ENCODE measurements at regions not wholly inside any gene's neighbourhood (a gene's known extent, or its start where the extent isn't known, plus 50 kb on each side); places are given as distances from the start of the nearest gene placed in this dataset.
A peak's percentile ranks its signal among the peaks of the same experiment; 100 is the strongest.

- no peak for DNase-seq
- no peak overlapping the region for H3K4me3 Mint-ChIP-seq
- no peaks in the 10 kb centered on the region for H3K4me1 Mint-ChIP-seq (ENCODE audit: low read depth in 2 of 2)
These were observed 487.7 kb downstream of the MAT2B start for GRCh38 chr5:163993126-163993525.

DNA sequence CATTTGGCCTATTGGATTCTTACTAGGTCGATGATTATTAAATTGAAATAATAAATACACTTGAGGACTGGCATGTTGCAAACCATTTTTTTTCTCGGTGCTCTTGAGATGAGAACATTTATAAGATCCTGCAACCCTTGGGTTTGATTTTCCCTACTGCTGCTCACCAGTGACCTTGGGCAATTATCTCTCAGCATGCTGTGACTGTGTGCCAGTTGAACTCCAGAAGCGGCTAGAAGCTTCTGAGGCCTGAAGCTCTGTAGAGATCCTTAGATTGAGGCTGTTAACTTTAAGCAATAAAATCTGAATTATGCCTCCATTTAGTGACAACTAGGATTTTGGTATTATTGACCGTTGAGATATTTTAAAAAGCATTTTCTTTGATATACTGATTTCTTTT lies 489.8 kb downstream of the MAT2B start:
- no peaks in the 10 kb centered on the region for H3K36me3 Mint-ChIP-seq (ENCODE audit: insufficient read depth)
- H3K4me1 Mint-ChIP-seq (ENCODE audit: low read depth in 2 of 2): no peaks in the 10 kb centered on the region
- H3K9me3 Mint-ChIP-seq: peaks cover 0 to 3% of the 10 kb centered on the region in 2 donors
- H3K4me3 Mint-ChIP-seq: no peak overlapping the region
- no peak overlapping the region for H3K27ac Mint-ChIP-seq
- DNase-seq: no peak
- no peaks in the 10 kb centered on the region for H3K27me3 Mint-ChIP-seq
- no peak for ATAC-seq (replicated peaks)

More at GRCh38 chr5:163993126-163993525, 487.7 kb downstream of the MAT2B start:
- Mint-ChIP-seq H3K36me3 (ENCODE audit: insufficient read depth) (no peaks in the 10 kb centered on the region), H3K9me3 (peaks cover 0 to 3% of the 10 kb centered on the region in 2 donors), H3K27me3 (no peaks in the 10 kb centered on the region), H3K27ac (no peak overlapping the region)
- no peak for ATAC-seq (replicated peaks)

DNA sequence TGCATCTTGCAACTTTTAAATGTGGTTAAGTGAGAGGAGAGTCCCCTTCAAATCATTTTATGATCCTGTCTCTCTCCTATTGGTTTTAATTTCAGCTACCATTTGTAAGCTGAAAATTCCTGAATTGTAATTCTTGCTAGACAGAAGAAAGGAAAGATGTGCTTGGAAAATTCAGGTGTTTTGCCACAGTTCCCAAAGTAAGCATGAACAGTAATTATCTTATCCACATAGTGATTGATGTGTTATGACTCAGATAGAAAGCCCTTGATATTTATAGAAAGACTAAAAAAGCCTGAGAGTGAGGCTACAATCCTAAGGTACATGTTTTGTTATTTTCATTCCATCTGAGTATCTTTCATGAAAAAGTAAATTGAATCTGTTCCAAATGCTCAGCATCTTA lies 492.5 kb downstream of the MAT2B start:
- DNase-seq (no peak), ATAC-seq (replicated peaks) (no peak)
- Mint-ChIP-seq H3K9me3 (peaks cover 0 to 3% of the 10 kb centered on the region in 2 donors), H3K4me1 (ENCODE audit: low read depth in 2 of 2) (peaks cover 0 to 2% of the 10 kb centered on the region in 2 donors), H3K27me3 (no peaks in the 10 kb centered on the region), H3K27ac (no peak overlapping the region), H3K4me3 (no peak overlapping the region), H3K36me3 (ENCODE audit: insufficient read depth) (no peaks in the 10 kb centered on the region)

DNA sequence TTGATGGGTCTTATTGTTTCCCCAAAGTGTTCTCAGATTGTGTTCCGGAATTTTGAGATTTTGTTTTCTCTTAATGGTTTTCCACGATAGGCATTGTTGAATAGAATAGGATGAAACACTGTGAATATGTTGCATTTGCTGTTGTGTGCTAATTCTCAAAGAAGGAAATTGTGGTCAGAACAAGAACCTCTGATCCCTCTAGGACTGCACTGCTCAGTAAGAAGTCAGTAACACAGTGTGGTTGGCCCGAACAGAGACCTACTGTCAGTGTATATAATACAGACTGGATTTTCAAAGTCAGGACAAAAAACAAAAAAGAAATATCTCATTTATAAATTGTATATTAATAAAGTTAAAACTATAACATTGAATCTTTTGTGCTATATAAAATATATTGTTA lies 494.8 kb downstream of the MAT2B start:
- H3K27ac Mint-ChIP-seq: no peak overlapping the region
- H3K27me3 Mint-ChIP-seq: no peaks in the 10 kb centered on the region
- DNase-seq: no peak
- peaks cover 0 to 2% of the 10 kb centered on the region in 2 donors for H3K4me1 Mint-ChIP-seq (ENCODE audit: low read depth in 2 of 2)
- no peak overlapping the region for H3K4me3 Mint-ChIP-seq
- peak; percentile 45 for ATAC-seq (replicated peaks)
- H3K36me3 Mint-ChIP-seq (ENCODE audit: insufficient read depth): no peaks in the 10 kb centered on the region
- H3K9me3 Mint-ChIP-seq: peaks cover 0 to 2% of the 10 kb centered on the region in 2 donors

- DNase-seq: no peak
- no peak overlapping the region for H3K4me3 Mint-ChIP-seq
- peaks cover 0 to 3% of the 10 kb centered on the region in 2 donors for H3K9me3 Mint-ChIP-seq
- peaks cover 0 to 2% of the 10 kb centered on the region in 2 donors for H3K4me1 Mint-ChIP-seq (ENCODE audit: low read depth in 2 of 2)
- H3K27ac Mint-ChIP-seq: no peak overlapping the region
- no peaks in the 10 kb centered on the region for H3K27me3 Mint-ChIP-seq
- ATAC-seq (replicated peaks): no peak
- no peaks in the 10 kb centered on the region for H3K36me3 Mint-ChIP-seq (ENCODE audit: insufficient read depth)
These were observed 495.4 kb downstream of the MAT2B start for GRCh38 chr5:164000819-164001218.

DNA sequence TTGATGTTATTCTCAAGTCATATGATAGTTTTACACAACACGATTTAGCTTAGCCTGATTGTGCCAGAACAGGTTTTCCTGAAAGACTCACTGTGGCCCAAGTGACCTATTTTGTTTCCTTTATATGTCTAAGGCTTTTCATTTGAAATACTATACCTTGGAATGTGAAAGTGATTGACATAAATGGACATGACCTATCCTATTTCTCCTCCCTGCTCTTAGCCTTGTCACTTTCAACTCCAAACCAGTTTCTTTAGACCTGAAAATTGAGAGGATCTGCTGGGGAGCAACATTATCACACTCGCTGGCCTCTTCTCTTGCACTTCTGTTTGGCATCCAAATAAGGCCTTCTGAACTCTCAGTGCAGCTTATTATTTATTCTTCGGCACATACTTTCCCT lies 496.8 kb downstream of the MAT2B start:
- DNase-seq: no peak
- no peaks in the 10 kb centered on the region for H3K27me3 Mint-ChIP-seq
- no peak for ATAC-seq (replicated peaks)
- H3K4me3 Mint-ChIP-seq: no peak overlapping the region
- no peaks in the 10 kb centered on the region for H3K36me3 Mint-ChIP-seq (ENCODE audit: insufficient read depth)
- peaks cover 0 to 3% of the 10 kb centered on the region in 2 donors for H3K9me3 Mint-ChIP-seq
- H3K4me1 Mint-ChIP-seq (ENCODE audit: low read depth in 2 of 2): peaks cover 0 to 2% of the 10 kb centered on the region in 2 donors
- no peak overlapping the region for H3K27ac Mint-ChIP-seq

DNA sequence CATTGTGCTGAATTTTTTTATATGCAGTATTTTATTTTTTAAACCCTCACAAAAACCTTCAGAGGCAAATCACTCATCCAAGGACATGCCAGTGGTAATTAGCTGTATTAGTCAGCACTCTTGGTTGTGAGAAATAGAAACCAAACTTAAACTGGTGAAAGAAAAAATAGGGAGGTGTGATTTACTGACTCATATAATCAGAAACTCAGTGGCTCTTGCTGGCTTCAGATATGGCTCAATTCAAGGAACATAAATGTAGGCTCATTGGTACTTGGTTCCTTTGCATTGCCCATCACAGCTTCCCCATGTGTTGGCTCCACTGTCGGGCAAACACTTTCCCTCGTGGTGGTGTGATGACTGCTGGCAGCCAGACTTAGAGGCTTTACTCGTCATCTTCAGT lies 497.2 kb downstream of the MAT2B start:
- DNase-seq: no peak
- peak; percentile 19 for ATAC-seq (replicated peaks)
- Mint-ChIP-seq H3K27me3 (no peaks in the 10 kb centered on the region), H3K27ac (no peak overlapping the region), H3K36me3 (ENCODE audit: insufficient read depth) (no peaks in the 10 kb centered on the region), H3K4me1 (ENCODE audit: low read depth in 2 of 2) (peaks cover 0 to 2% of the 10 kb centered on the region in 2 donors), H3K4me3 (no peak overlapping the region), H3K9me3 (peaks cover 0 to 3% of the 10 kb centered on the region in 2 donors)

- Mint-ChIP-seq H3K27me3 (no peaks in the 10 kb centered on the region), H3K4me3 (no peak overlapping the region), H3K27ac (no peak overlapping the region), H3K4me1 (ENCODE audit: low read depth in 2 of 2) (peaks cover 0 to 2% of the 10 kb centered on the region in 2 donors), H3K9me3 (peaks cover 0 to 3% of the 10 kb centered on the region in 2 donors), H3K36me3 (ENCODE audit: insufficient read depth) (no peaks in the 10 kb centered on the region)
- ATAC-seq (replicated peaks): no peak
- DNase-seq: no peak
These were observed 499.7 kb downstream of the MAT2B start for GRCh38 chr5:164005071-164005470.

DNA sequence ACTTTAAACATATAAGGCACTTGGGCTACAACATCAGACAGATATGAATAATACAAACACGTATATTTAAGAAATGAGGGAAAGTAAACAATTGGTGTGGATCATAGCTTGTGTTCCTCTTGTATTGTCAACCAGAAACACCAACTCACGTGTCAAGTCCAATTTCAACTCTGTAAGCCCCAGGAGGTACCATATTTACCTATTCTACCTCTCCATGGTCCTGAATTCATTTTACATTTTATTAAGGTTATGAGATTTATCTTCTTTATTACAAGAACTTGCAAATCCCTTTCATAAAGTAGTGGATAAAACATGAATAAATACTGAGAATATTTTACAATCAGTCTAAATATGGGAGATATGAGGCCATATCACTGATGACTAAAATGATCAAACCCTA lies 501.6 kb downstream of the MAT2B start:
- H3K36me3 Mint-ChIP-seq (ENCODE audit: insufficient read depth): no peaks in the 10 kb centered on the region
- ATAC-seq (replicated peaks): no peak
- H3K9me3 Mint-ChIP-seq: peaks cover 0 to 3% of the 10 kb centered on the region in 2 donors
- DNase-seq: no peak
- no peak overlapping the region for H3K4me3 Mint-ChIP-seq
- H3K27me3 Mint-ChIP-seq: no peaks in the 10 kb centered on the region
- H3K4me1 Mint-ChIP-seq (ENCODE audit: low read depth in 2 of 2): peaks cover 0 to 2% of the 10 kb centered on the region in 2 donors
- H3K27ac Mint-ChIP-seq: no peak overlapping the region

DNA sequence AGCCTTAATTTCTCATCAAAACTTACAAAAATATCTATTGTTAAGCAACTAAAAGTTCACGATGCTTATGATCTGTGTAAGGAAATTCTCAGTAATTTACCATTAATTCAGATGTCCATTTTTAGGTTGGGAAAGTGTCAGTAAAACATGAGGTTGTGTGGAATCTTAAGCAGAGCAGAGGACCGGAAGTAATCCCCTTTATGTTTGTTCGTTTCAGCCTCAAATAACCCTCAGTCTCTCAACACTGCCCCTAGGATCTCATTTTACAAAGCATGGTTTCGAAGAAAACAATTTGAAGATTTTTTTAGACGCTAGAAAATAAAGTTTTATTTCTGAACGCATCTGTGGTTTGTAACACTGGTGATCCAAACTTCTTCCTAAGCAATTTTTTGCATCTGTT lies 504.2 kb downstream of the MAT2B start:
- DNase-seq: no peak
- peaks cover 0 to 3% of the 10 kb centered on the region in 2 donors for H3K9me3 Mint-ChIP-seq
- no peak overlapping the region for H3K27ac Mint-ChIP-seq
- H3K36me3 Mint-ChIP-seq (ENCODE audit: insufficient read depth): no peaks in the 10 kb centered on the region
- H3K27me3 Mint-ChIP-seq: no peaks in the 10 kb centered on the region
- no peak overlapping the region for H3K4me3 Mint-ChIP-seq
- H3K4me1 Mint-ChIP-seq (ENCODE audit: low read depth in 2 of 2): no peaks in the 10 kb centered on the region
- ATAC-seq (replicated peaks): no peak

GRCh38 chr5:164010900-164011299 lies 505.5 kb downstream of the MAT2B start:
- DNase-seq: no peak
- H3K9me3 Mint-ChIP-seq: peaks cover 0 to 4% of the 10 kb centered on the region in 2 donors
- H3K27me3 Mint-ChIP-seq: no peaks in the 10 kb centered on the region
- H3K4me1 Mint-ChIP-seq (ENCODE audit: low read depth in 2 of 2): no peaks in the 10 kb centered on the region
- no peak overlapping the region for H3K27ac Mint-ChIP-seq
- no peaks in the 10 kb centered on the region for H3K36me3 Mint-ChIP-seq (ENCODE audit: insufficient read depth)
- no peak overlapping the region for H3K4me3 Mint-ChIP-seq
- ATAC-seq (replicated peaks): no peak

GRCh38 chr5:164012371-164012770 lies 507.0 kb downstream of the MAT2B start:
- H3K27me3 Mint-ChIP-seq: no peaks in the 10 kb centered on the region
- no peaks in the 10 kb centered on the region for H3K4me1 Mint-ChIP-seq (ENCODE audit: low read depth in 2 of 2)
- no peak overlapping the region for H3K4me3 Mint-ChIP-seq
- DNase-seq: no peak
- ATAC-seq (replicated peaks): no peak
- H3K27ac Mint-ChIP-seq: no peak overlapping the region
- H3K36me3 Mint-ChIP-seq (ENCODE audit: insufficient read depth): no peaks in the 10 kb centered on the region
- H3K9me3 Mint-ChIP-seq: peaks cover 0 to 2% of the 10 kb centered on the region in 2 donors

DNA sequence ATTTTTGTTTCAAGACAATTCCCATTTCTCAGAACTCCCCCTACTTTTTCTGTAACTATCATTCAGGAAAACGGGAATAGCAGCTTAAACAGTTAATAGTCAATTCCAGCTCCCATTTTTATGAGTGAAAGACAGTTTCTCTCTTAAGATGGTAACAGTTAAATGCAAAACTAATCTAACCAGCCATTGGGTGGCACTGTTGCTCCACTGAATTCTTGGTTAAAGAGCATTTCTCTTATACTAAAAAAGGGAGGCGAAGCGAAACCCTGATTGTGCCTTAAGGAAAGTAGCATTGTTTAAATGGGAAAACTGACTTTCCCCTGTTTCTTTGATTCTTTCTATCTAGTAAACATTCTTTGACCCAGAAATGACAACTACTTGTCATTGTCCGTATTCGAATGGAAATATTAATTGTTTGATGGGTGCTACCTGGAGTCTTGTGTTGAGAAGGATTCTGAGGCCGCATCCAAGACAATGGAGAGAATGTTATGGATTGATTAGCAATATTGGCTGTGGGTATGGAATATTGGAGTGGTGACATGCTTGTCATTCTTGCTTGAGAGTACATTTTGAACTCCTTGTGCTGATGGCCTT lies 507.8 kb downstream of the MAT2B start:
- Mint-ChIP-seq H3K36me3 (ENCODE audit: insufficient read depth) (no peaks in the 10 kb centered on the region), H3K4me1 (ENCODE audit: low read depth in 2 of 2) (no peaks in the 10 kb centered on the region), H3K27ac (no peak overlapping the region), H3K9me3 (peaks cover 0 to 2% of the 10 kb centered on the region in 2 donors), H3K4me3 (no peak overlapping the region), H3K27me3 (no peaks in the 10 kb centered on the region)
- ATAC-seq (replicated peaks): peak; percentile 45
- DNase-seq: peak in 2 of 3 experiments; percentile 23 to 33

GRCh38 chr5:164020116-164020515 lies 514.7 kb downstream of the MAT2B start:
- ATAC-seq (replicated peaks) (no peak), DNase-seq (no peak)
- H3K27me3 Mint-ChIP-seq: no peaks in the 10 kb centered on the region
- no peak overlapping the region for H3K4me3 Mint-ChIP-seq
- H3K4me1 Mint-ChIP-seq (ENCODE audit: low read depth in 2 of 2): no peaks in the 10 kb centered on the region
- H3K36me3 Mint-ChIP-seq (ENCODE audit: insufficient read depth): no peaks in the 10 kb centered on the region
- peaks cover 0 to 6% of the 10 kb centered on the region in 2 donors for H3K9me3 Mint-ChIP-seq
- H3K27ac Mint-ChIP-seq: no peak overlapping the region

Measured in effector memory CD8-positive, alpha-beta T cell (primary cell).